Stimulated activated CD8-positive, alpha-beta memory T cell treated with anti-CD3 and anti-CD28 coated beads, Interleukin-4, amount 100 ng/mL, for 48 hours (primary cell): ENCODE measurements at regions not wholly inside any gene's neighbourhood (a gene's known extent, or its start where the extent isn't known, plus 50 kb on each side); places are given as distances from the start of the nearest gene placed in this dataset.

ENCODE experiments used
- DNase-seq: peaks from one replicate; pipeline ENCODE4 v3.0.0-alpha.2; 2020

GRCh38 chr3:159130108-159130507 lies 328.3 kb downstream of the MFSD1 start:
- no peak for DNase-seq

GRCh38 chr3:159131376-159131775 lies 329.5 kb downstream of the MFSD1 start:
- no peak for DNase-seq

GRCh38 chr3:159137949-159138348 lies 336.1 kb downstream of the MFSD1 start:
- no peak for DNase-seq

GRCh38 chr3:159139326-159139725 lies 337.5 kb downstream of the MFSD1 start:
- no peak for DNase-seq

- no peak for DNase-seq
Measured at GRCh38 chr3:159144472-159144871, 342.6 kb downstream of the MFSD1 start.

- no peak for DNase-seq
Measured at GRCh38 chr3:159144891-159145290, 343.0 kb downstream of the MFSD1 start.

- no peak for DNase-seq
Measured at GRCh38 chr3:159146392-159146791, 344.5 kb downstream of the MFSD1 start.

GRCh38 chr3:159146856-159147435 lies 345.1 kb downstream of the MFSD1 start:
- no peak for DNase-seq

- DNase-seq, result no peak
Measured at GRCh38 chr3:159147813-159148212, 346.0 kb downstream of the MFSD1 start.

GRCh38 chr3:159148466-159148865 lies 346.6 kb downstream of the MFSD1 start:
- DNase-seq, result no peak

GRCh38 chr3:159149131-159149530 lies 347.3 kb downstream of the MFSD1 start:
- DNase-seq, result no peak

GRCh38 chr3:159149633-159150032 lies 347.8 kb downstream of the MFSD1 start:
- no peak for DNase-seq

- DNase-seq, result no peak
Measured at GRCh38 chr3:159150180-159150579, 348.3 kb downstream of the MFSD1 start.

GRCh38 chr3:159151130-159151529 lies 349.3 kb downstream of the MFSD1 start:
- DNase-seq, result no peak

GRCh38 chr3:159157275-159157674 lies 355.4 kb downstream of the MFSD1 start:
- DNase-seq, result no peak

- no peak for DNase-seq
Measured at GRCh38 chr3:159158213-159158612, 356.4 kb downstream of the MFSD1 start.

- no peak for DNase-seq
Measured at GRCh38 chr3:159158801-159159200, 356.9 kb downstream of the MFSD1 start.

- no peak for DNase-seq
Measured at GRCh38 chr3:159159546-159159945, 357.7 kb downstream of the MFSD1 start.

- DNase-seq, result no peak
Measured at GRCh38 chr3:159163656-159164055, 361.8 kb downstream of the MFSD1 start.

GRCh38 chr3:159165961-159166360 lies 364.1 kb downstream of the MFSD1 start:
- DNase-seq, result no peak

- no peak for DNase-seq
Measured at GRCh38 chr3:159166899-159167586, 365.2 kb downstream of the MFSD1 start.

- no peak for DNase-seq
Measured at GRCh38 chr3:159168788-159169187, 366.9 kb downstream of the MFSD1 start.

- no peak for DNase-seq
Measured at GRCh38 chr3:159169828-159170227, 368.0 kb downstream of the MFSD1 start.

GRCh38 chr3:159170436-159171003 lies 368.7 kb downstream of the MFSD1 start:
- no peak for DNase-seq

- no peak for DNase-seq
Measured at GRCh38 chr3:159171333-159171732, 369.5 kb downstream of the MFSD1 start.
